H1 (cell line): ENCODE measurements at regions not wholly inside any gene's neighbourhood (a gene's known extent, or its start where the extent isn't known, plus 50 kb on each side); places are given as distances from the start of the nearest gene placed in this dataset.
A peak's percentile ranks its signal among the peaks of the same experiment; 100 is the strongest.
"Not testable (repeated sequence)": the region's sequence is repeated elsewhere in the genome, so short reads cannot be mapped to it uniquely, and the experiment has no call there.

Experiments used
- CTCF ChIA-PET: fragments of 300-600 bp; sonication (Branson Sonifier 250); formaldehyde crosslinking; loops from one replicate; lab custom pipeline; 2021; ENCODE audit not compliant: partially characterized antibody; lab: Charles Lee
- POLR2A ChIA-PET: fragments of 300-600 bp; sonication (Branson Sonifier 250); formaldehyde crosslinking; loops from one replicate; lab custom pipeline; 2021; ENCODE audit warnings: inconsistent platforms; ENCODE audit not compliant: partially characterized antibody; lab: Charles Lee
- DNase-seq, 2 experiments: peaks; one replicate each; pipeline versions ENCODE4 v3.0.0 to v3.0.0-alpha.2; 2010 to 2022; ENCODE audit warnings: low spot score in 2 of 2, low read depth in 1 of 2, mixed read lengths in 1 of 2
- FAIRE-seq: peaks from 2 replicates; lab custom pipeline; 2011; peaks lifted over from hg19 to GRCh38; lab: Jason Lieb, UNC
- H2AFZ ChIP-seq: 2 replicates; pipeline ENCODE4 v1.8.1; 2012; ENCODE audit warnings: low read length, inconsistent platforms
- H2AK5ac ChIP-seq: 2 replicates; pipeline ENCODE4 v1.6.1; 2013; ENCODE audit warnings: low read depth, low read length
- H2BK120ac ChIP-seq: replicated peaks from 2 replicates; pipeline ENCODE3; 2013; ENCODE audit warnings: low read depth, low read length, inconsistent platforms
- H2BK12ac ChIP-seq: 2 replicates; pipeline ENCODE4 v1.6.1; 2013; ENCODE audit warnings: low read depth, low read length
- H2BK15ac ChIP-seq: 2 replicates; pipeline ENCODE4 v1.6.1; 2013; ENCODE audit warnings: low read length
- H2BK20ac ChIP-seq: 2 replicates; pipeline ENCODE4 v1.6.1; 2013; ENCODE audit warnings: low read length
- H2BK5ac ChIP-seq: 2 replicates; pipeline ENCODE4 v1.6.1; 2013; ENCODE audit warnings: low read depth, low read length
- H3K14ac ChIP-seq: 2 replicates; pipeline ENCODE4 v1.6.1; 2013; ENCODE audit warnings: inconsistent platforms; ENCODE audit not compliant: insufficient read length
- H3K18ac ChIP-seq: 2 replicates; pipeline ENCODE4 v1.6.1; 2013; ENCODE audit warnings: low read length; ENCODE audit errors: extremely low read depth
- H3K23ac ChIP-seq: 2 replicates; pipeline ENCODE4 v1.6.1; 2013; ENCODE audit warnings: inconsistent platforms; ENCODE audit not compliant: insufficient read length
- H3K23me2 ChIP-seq: 2 replicates; pipeline ENCODE4 v1.6.1; 2013; ENCODE audit warnings: low read depth, low read length
- H3K27ac ChIP-seq: 2 replicates; pipeline ENCODE4 v1.6.1; 2011; ENCODE audit warnings: low read depth, low read length, inconsistent platforms
- H3K27me3 ChIP-seq, 4 experiments: replicated peaks in 1 of 4; 1 replicate in 1 of 4; 2 replicates in 3 of 4; pipeline versions ENCODE4 v1.6.1 to v1.8.1; 2011 to 2013; ENCODE audit warnings: low read length in 3 of 4, mild to moderate bottlenecking in 3 of 4, inconsistent platforms in 2 of 4, mixed read lengths in 2 of 4, moderate library complexity in 1 of 4; ENCODE audit not compliant: control insufficient read depth in 3 of 4, insufficient read depth in 3 of 4; ENCODE audit errors: extremely low read depth in 1 of 4
- H3K36me3 ChIP-seq, 4 experiments: 2 replicates each; pipeline versions ENCODE4 v1.6.1 to v1.8.1; 2011 to 2013; ENCODE audit warnings: mild to moderate bottlenecking in 4 of 4, low read length in 3 of 4, moderate library complexity in 2 of 4, control low read depth in 1 of 4, inconsistent platforms in 1 of 4; ENCODE audit not compliant: insufficient read depth in 4 of 4, control insufficient read depth in 2 of 4
- H3K4ac ChIP-seq: replicated peaks from 2 replicates; pipeline ENCODE3; 2013; ENCODE audit warnings: low read length, low read depth, mixed read lengths, inconsistent platforms; ENCODE audit not compliant: insufficient read length
- H3K4me1 ChIP-seq, 4 experiments: replicated peaks in 1 of 4; 1 replicate in 1 of 4; 2 replicates in 3 of 4; pipeline versions ENCODE4 v1.6.1 to v1.8.1; 2011 to 2013; ENCODE audit warnings: low read length in 3 of 4, inconsistent platforms in 2 of 4, mixed read lengths in 1 of 4; ENCODE audit not compliant: insufficient read depth in 4 of 4, control insufficient read depth in 3 of 4
- H3K4me2 ChIP-seq, 2 experiments: 2 replicates each; pipeline versions ENCODE4 v1.6.1 to v1.8.1; 2011 to 2013; ENCODE audit warnings: low read depth in 2 of 2, low read length in 2 of 2, control low read depth in 1 of 2, inconsistent platforms in 1 of 2, mild to moderate bottlenecking in 1 of 2; ENCODE audit not compliant: insufficient read depth in 1 of 2
- H3K4me3 ChIP-seq, 4 experiments: fragments of 200-600, 300-600 bp in 1 of 4; sonication (generic), shearing (Covaris generic), sonication (Bioruptor Twin) in 1 of 4; 2 replicates each; pipeline versions ENCODE4 v1.5.1 to v1.8.1; 2011 to 2016; ENCODE audit warnings: low read length in 4 of 4, low read depth in 3 of 4, control low read depth in 2 of 4, inconsistent platforms in 2 of 4, mild to moderate bottlenecking in 2 of 4, mixed read lengths in 1 of 4, moderate library complexity in 1 of 4; ENCODE audit not compliant: insufficient read depth in 2 of 4; ENCODE audit errors: extremely low read depth in 1 of 4
- H3K56ac ChIP-seq: replicated peaks from 2 replicates; pipeline ENCODE3; 2013; ENCODE audit warnings: low read depth, mild to moderate bottlenecking, mixed read lengths, low read length, inconsistent platforms; ENCODE audit not compliant: insufficient read length
- H3K79me1 ChIP-seq: 2 replicates; pipeline ENCODE4 v1.6.1; 2013; ENCODE audit warnings: low read depth, low read length, control low read depth
- H3K79me2 ChIP-seq, 2 experiments: 2 replicates each; pipeline versions ENCODE4 v1.6.1 to v1.8.1; 2012 to 2013; ENCODE audit warnings: low read length in 2 of 2, mild to moderate bottlenecking in 2 of 2, inconsistent platforms in 1 of 2; ENCODE audit not compliant: insufficient read depth in 2 of 2, control insufficient read depth in 1 of 2
- H3K9ac ChIP-seq, 4 experiments: replicated peaks in 1 of 4; 1 replicate in 1 of 4; 2 replicates in 3 of 4; pipeline versions ENCODE4 v1.6.1 to v1.8.1; 2011 to 2013; ENCODE audit warnings: low read depth in 3 of 4, low read length in 3 of 4, control low read depth in 2 of 4, mild to moderate bottlenecking in 2 of 4, moderate library complexity in 2 of 4, inconsistent platforms in 1 of 4; ENCODE audit errors: extremely low read depth in 1 of 4
- H3K9me3 ChIP-seq, 2 experiments: 2 replicates each; pipeline versions ENCODE4 v1.6.1 to v1.8.1; 2012 to 2013; ENCODE audit warnings: mild to moderate bottlenecking in 2 of 2, moderate library complexity in 2 of 2, control low read depth in 1 of 2, inconsistent platforms in 1 of 2, low read depth in 1 of 2, low read length in 1 of 2, mixed read lengths in 1 of 2; ENCODE audit not compliant: insufficient read depth in 2 of 2
- H4K20me1 ChIP-seq, 2 experiments: replicated peaks in 1 of 2; 2 replicates each; pipeline versions ENCODE3 to v1.8.1; 2011 to 2013; ENCODE audit warnings: inconsistent platforms in 2 of 2, low read length in 2 of 2, mild to moderate bottlenecking in 1 of 2; ENCODE audit not compliant: insufficient read depth in 2 of 2, control insufficient read depth in 1 of 2
- H4K5ac ChIP-seq: 2 replicates; pipeline ENCODE4 v1.6.1; 2013; ENCODE audit warnings: low read length, low read depth, mixed read lengths, inconsistent platforms; ENCODE audit not compliant: insufficient read length
- H4K8ac ChIP-seq: 2 replicates; pipeline ENCODE4 v1.8.0; 2013; ENCODE audit warnings: mild to moderate bottlenecking, moderate library complexity, low read length, inconsistent platforms; ENCODE audit not compliant: insufficient read depth; ENCODE audit errors: extremely low read depth
- H4K91ac ChIP-seq: replicated peaks from 2 replicates; pipeline ENCODE3; 2013; ENCODE audit warnings: low read length, mixed read lengths, inconsistent platforms; ENCODE audit not compliant: insufficient read length
- WGBS, 2 experiments: shearing (Covaris generic) in 1 of 2; methylation state at CpG; one replicate each; pipeline versions ENCODE4 v1.1.6 to v1.1.7; 2013 to 2015; ENCODE audit warnings: low lambda C conversion rate in 2 of 2, mixed read lengths in 2 of 2, inconsistent platforms in 1 of 2, low coverage in 1 of 2, missing lambda C conversion rate in 1 of 2; ENCODE audit not compliant: insufficient replicate concordance in 2 of 2, insufficient coverage in 1 of 2, insufficient read length in 1 of 2; ENCODE audit errors: extremely low coverage in 1 of 2, missing lambda C conversion rate in 1 of 2; 5-methylcytosine and 5-hydroxymethylcytosine counted together

DNA sequence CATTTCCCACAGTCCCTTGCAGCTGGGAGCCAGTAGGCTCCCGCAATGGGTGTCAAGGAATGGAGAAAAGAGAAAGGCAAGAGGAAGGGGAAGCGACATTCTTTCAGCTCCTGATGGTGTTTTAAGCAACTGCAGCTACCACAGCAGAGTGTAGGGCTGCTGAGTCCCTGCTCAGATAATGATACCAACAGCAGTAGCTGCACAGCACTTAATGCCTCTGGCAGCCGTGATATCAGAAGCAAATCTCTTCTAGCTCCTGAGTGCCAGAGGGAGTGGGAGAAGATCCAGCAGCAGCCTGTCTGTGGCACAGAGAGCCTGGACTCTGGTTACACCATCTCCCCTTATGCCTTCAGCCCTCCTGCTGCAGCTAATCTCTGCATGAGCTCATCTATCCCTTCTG is 186.1 kb upstream of the LMCD1 start:
- Histone ChIP-seq H3K4me1 (peaks cover 0 to 10% (median 2%) of the 10 kb centered on the region in 4 experiments; a peak in 5 of 7 replicates), H2BK20ac (0 out of 2 replicates have a peak overlapping the region, but pooled peaks have one; percentile 27)
- H2BK12ac ChIP-seq, H3K4me2 ChIP-seq, H2BK120ac ChIP-seq, DNase-seq, H3K79me2 ChIP-seq, H4K5ac ChIP-seq, H2AK5ac ChIP-seq, H3K23ac ChIP-seq, H3K4me3 ChIP-seq, H3K79me1 ChIP-seq, H4K91ac ChIP-seq, H3K9me3 ChIP-seq, H3K9ac ChIP-seq, FAIRE-seq, H3K27me3 ChIP-seq, H2BK15ac ChIP-seq, H2AFZ ChIP-seq, H3K4ac ChIP-seq, H3K18ac ChIP-seq, H3K23me2 ChIP-seq, POLR2A ChIA-PET, H4K20me1 ChIP-seq, H3K27ac ChIP-seq, H3K56ac ChIP-seq, H3K14ac ChIP-seq, H4K8ac ChIP-seq, H3K36me3 ChIP-seq, H2BK5ac ChIP-seq: not testable (repeated sequence)
- WGBS, 2 experiments: 90% methylated on average over 3 of the region's 3 CpGs; no CpG with 5 or more reads in 1 of the 2 experiments
- CTCF ChIA-PET: interaction anchor here (0.7 to 0.9 kb wide), 2 partner anchors 101 to 103 kb away, joined by 3 read pairs; no protein-coding TSS in a partner anchor
